K562 (cell line): ENCODE measurements at regions not wholly inside any gene's neighbourhood (a gene's known extent, or its start where the extent isn't known, plus 50 kb on each side); places are given as distances from the start of the nearest gene placed in this dataset.

Experiments
- ATAC-seq: fragments of 200-7000 bp; cut with Tn5 transposase; 3 replicates; pipeline ENCODE4 v1.9.1; 2020; ENCODE audit warnings: moderate library complexity
- BruUV-seq: library from RNA; stranded (reverse); fragments of 400-500 nt; replicated peaks from 2 replicates; lab custom pipeline; 2021; lab: Mats Ljungman, UMichigan
- CTCF ChIA-PET: fragments of 300-600 bp; formaldehyde crosslinking; extraction: SDS; loops from one replicate; lab custom pipeline; 2021; ENCODE audit warnings: low intra/inter-chr PET ratio; lab: Yijun Ruan, JAX
- POLR2A ChIA-PET: fragments of 300-600, 350-650 bp; sonication (Branson Sonifier 250); formaldehyde crosslinking; extraction: SDS; loops from one replicate; lab custom pipeline; 2021; ENCODE audit warnings: antibody characterized with exemption, inconsistent platforms; lab: Yijun Ruan, JAX
- DNase-seq, 4 experiments: peaks; one replicate each; pipeline versions ENCODE4 v3.0.0 to v3.0.0-alpha.2; 2011 to 2018; ENCODE audit warnings: low spot score in 3 of 4, mixed read lengths in 3 of 4; ENCODE audit errors: extremely low read depth in 1 of 4
- FAIRE-seq: peaks from 2 replicates; lab custom pipeline; 2011; peaks lifted over from hg19 to GRCh38; lab: Jason Lieb, UNC
- H2AFZ ChIP-seq: 2 replicates; pipeline ENCODE4 v1.6.0; 2011; ENCODE audit warnings: low read depth, low read length, control low read depth, inconsistent platforms
- H3K27ac ChIP-seq: fragments of 200-600 bp; 3 replicates; pipeline ENCODE4 v1.8.0; 2011; ENCODE audit warnings: low read depth, mild to moderate bottlenecking, control low read depth, inconsistent platforms, low read length, moderate library complexity, mixed read lengths; ENCODE audit errors: extremely low read depth
- H3K27me3 ChIP-seq, 2 experiments: fragments of 300-600 bp in 1 of 2; 2 replicates in 1 of 2; 3 replicates in 1 of 2; pipeline versions ENCODE4 v1.6.0 to v1.8.0; 2011; ENCODE audit warnings: inconsistent platforms in 2 of 2, low read length in 2 of 2, mild to moderate bottlenecking in 1 of 2, mixed read lengths in 1 of 2, moderate library complexity in 1 of 2; ENCODE audit not compliant: control insufficient read depth in 2 of 2, insufficient read depth in 2 of 2
- H3K36me3 ChIP-seq: fragments of 300-600 bp; 3 replicates; pipeline ENCODE4 v1.8.0; 2011; ENCODE audit warnings: mild to moderate bottlenecking, low read length, inconsistent platforms; ENCODE audit not compliant: control insufficient read depth, insufficient read depth
- H3K4me1 ChIP-seq, 2 experiments: fragments of 200-600 bp in 1 of 2; replicated peaks in 1 of 2; 2 replicates in 1 of 2; 3 replicates in 1 of 2; pipeline versions ENCODE4 v1.5.1 to v1.8.0; 2011; ENCODE audit warnings: inconsistent platforms in 2 of 2, low read length in 2 of 2, mild to moderate bottlenecking in 1 of 2, mixed read lengths in 1 of 2, moderate library complexity in 1 of 2; ENCODE audit not compliant: control insufficient read depth in 2 of 2, insufficient read depth in 2 of 2
- H3K4me2 ChIP-seq: 2 replicates; pipeline ENCODE4 v1.6.1; 2011; ENCODE audit warnings: low read length, control low read depth, inconsistent platforms, mixed read lengths; ENCODE audit not compliant: insufficient read depth
- H3K4me3 ChIP-seq: fragments of 200-600 bp; sonication (generic), shearing (Covaris generic); 2 replicates; pipeline ENCODE4 v1.5.1; 2016; ENCODE audit warnings: control low read depth, inconsistent platforms
- H3K79me2 ChIP-seq: fragments of 200-600 bp; 3 replicates; pipeline ENCODE4 v1.8.0; 2011; ENCODE audit warnings: low read length, inconsistent platforms; ENCODE audit not compliant: control insufficient read depth, insufficient read depth
- H3K9ac ChIP-seq, 2 experiments: 2 replicates each; pipeline versions ENCODE4 v1.6.0 to v1.6.1; 2011; ENCODE audit warnings: low read depth in 2 of 2, low read length in 2 of 2, control low read depth in 1 of 2, inconsistent platforms in 1 of 2, mild to moderate bottlenecking in 1 of 2, mixed read lengths in 1 of 2; ENCODE audit not compliant: insufficient read depth in 1 of 2
- H3K9me1 ChIP-seq: one replicate; pipeline ENCODE4 v1.6.0; 2011; ENCODE audit warnings: inconsistent platforms, mild to moderate bottlenecking, low read length, moderate library complexity; ENCODE audit not compliant: control insufficient read depth, insufficient read depth
- H3K9me3 ChIP-seq: replicated peaks from 2 replicates; pipeline ENCODE4 v1.5.1; 2011; ENCODE audit warnings: low read depth, low read length, inconsistent platforms; ENCODE audit not compliant: control insufficient read depth, insufficient read depth
- H4K20me1 ChIP-seq: replicated peaks from 2 replicates; pipeline ENCODE4 v1.6.1; 2011; ENCODE audit warnings: low read length, inconsistent platforms, mixed read lengths; ENCODE audit not compliant: control insufficient read depth, insufficient read depth
- FOXP1 ChIP-seq: sonication (generic); formaldehyde crosslinking; IDR thresholded peaks from 2 replicates; pipeline ENCODE4 v1.8.0; 2022; ENCODE audit warnings: mild to moderate bottlenecking, missing genetic modification reagents
- GATAD2B ChIP-seq: fragments of 450-650 bp; IDR thresholded peaks from 2 replicates; pipeline ENCODE4 v1.6.1; 2017; ENCODE audit warnings: mild to moderate bottlenecking, borderline replicate concordance
- KLF10 ChIP-seq: fragments of 250-450 bp; sonication (Bioruptor Pico); IDR thresholded peaks from 2 replicates; pipeline ENCODE4 v1.6.1; 2021; ENCODE audit warnings: matching md5 sums
- MTA1 ChIP-seq: fragments of 450-650 bp; IDR thresholded peaks from 2 replicates; pipeline ENCODE4 v1.6.1; 2017; ENCODE audit warnings: borderline replicate concordance
- NFYB ChIP-seq: IDR thresholded peaks from 2 replicates; pipeline ENCODE4 v1.6.1; 2011; ENCODE audit warnings: mild to moderate bottlenecking, moderate library complexity; ENCODE audit not compliant: insufficient read length; ENCODE audit errors: extremely low read depth
- RBFOX2 ChIP-seq: fragments of 200-400 bp; formaldehyde crosslinking; IDR thresholded peaks from 2 replicates; pipeline ENCODE4 v1.6.1; 2017; ENCODE audit warnings: low read depth, mild to moderate bottlenecking, low read length, moderate library complexity
- SNIP1 ChIP-seq: fragments of 450-650 bp; IDR thresholded peaks from 2 replicates; pipeline ENCODE4 v1.7.1; 2017; ENCODE audit warnings: low read depth, mild to moderate bottlenecking
- ZNF561 ChIP-seq: fragments of 450-650 bp; formaldehyde crosslinking; conservative IDR thresholded peaks from 2 replicates; pipeline ENCODE4 v1.4.0; 2020; ENCODE audit warnings: mild to moderate bottlenecking, moderate library complexity
- ZNF707 ChIP-seq: fragments of 250-450 bp; sonication (Bioruptor Pico); conservative IDR thresholded peaks from 2 replicates; pipeline ENCODE4 v1.8.0; 2022; ENCODE audit warnings: inconsistent platforms, mild to moderate bottlenecking, moderate library complexity
- WGBS: fragments of 100-300 bp; shearing (Covaris generic); methylation state at CpG from one replicate; pipeline ENCODE4 v1.1.6; 2016; ENCODE audit warnings: low coverage, mixed read lengths; ENCODE audit not compliant: insufficient coverage; ENCODE audit errors: missing lambda C conversion rate; 5-methylcytosine and 5-hydroxymethylcytosine counted together
- in situ Hi-C: fragments of 300-500 bp; cut with MboI; formaldehyde crosslinking; loops from 4 replicates; pipeline ENCODE4 v1.15.0; 2018; ENCODE audit warnings: inconsistent platforms, mixed read lengths
- intact Hi-C: fragments of 100-400 bp; cut with micrococcal nuclease; formaldehyde crosslinking; loops from 2 replicates; pipeline ENCODE4 v1.14.2; 2022

DNA sequence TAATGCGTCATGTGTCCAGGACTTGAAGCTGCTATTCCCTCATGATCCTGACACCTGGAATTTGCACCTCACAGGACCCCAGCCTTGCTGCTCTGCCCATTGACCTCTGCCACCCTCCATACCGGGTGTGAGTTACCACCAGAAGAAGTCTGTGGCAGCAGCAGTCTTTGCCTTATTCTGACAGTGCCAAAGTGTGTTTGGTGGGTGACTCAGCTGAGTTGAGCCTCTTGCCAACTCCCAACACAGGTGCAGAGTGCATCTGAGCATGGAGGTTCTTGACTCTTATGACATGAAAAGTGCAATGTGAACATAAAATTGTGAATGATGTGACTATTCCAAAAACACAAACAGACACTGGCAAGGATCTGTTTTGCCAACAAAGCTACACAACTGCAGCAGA lies 1166.5 kb upstream of the CDH18 start:
- no peaks in the 10 kb centered on the region for H3K9me1 ChIP-seq
- H3K9ac ChIP-seq, result no peak overlapping the region
- no peaks in the 10 kb centered on the region for H3K27me3 ChIP-seq
- no peaks in the 10 kb centered on the region for H3K79me2 ChIP-seq
- no peak for DNase-seq
- POLR2A ChIA-PET, result no interaction called here
- WGBS, result 0% methylated on average over 2 of the region's 2 CpGs
- no TSS peak for BruUV-seq
- no peak overlapping the region for H2AFZ ChIP-seq
- no peaks in the 10 kb centered on the region for H3K36me3 ChIP-seq
- TF ChIP-seq KLF10 (no peak), ZNF561 (CRISPR knock-in tag) (no peak), NFYB (no peak), MTA1 (no peak), GATAD2B (no peak), RBFOX2 (no peak)
- TF ChIP-seq, all 486 proteins: peak for 0
- in situ Hi-C loops (no loop called here), intact Hi-C loops (no loop called here)
- ATAC-seq (no peak), FAIRE-seq (no peak)
- Histone ChIP-seq H3K4me2 (no peak overlapping the region), H3K27ac (no peak overlapping the region), H3K9me3 (no peaks in the 10 kb centered on the region), H3K4me3 (no peak overlapping the region), H3K4me1 (no peaks in the 10 kb centered on the region), H4K20me1 (no peaks in the 10 kb centered on the region)
- CTCF ChIA-PET, result no interaction called here

GRCh38 chr5:21152611-21153010 lies 1164.6 kb upstream of the CDH18 start:
- Histone ChIP-seq H2AFZ (no peak overlapping the region), H3K9me3 (no peaks in the 10 kb centered on the region), H3K4me3 (no peak overlapping the region), H3K27ac (no peak overlapping the region), H3K79me2 (no peaks in the 10 kb centered on the region), H3K9me1 (no peaks in the 10 kb centered on the region), H3K9ac (no peak overlapping the region), H4K20me1 (no peaks in the 10 kb centered on the region), H3K4me2 (no peak overlapping the region), H3K27me3 (no peaks in the 10 kb centered on the region), H3K4me1 (no peaks in the 10 kb centered on the region), H3K36me3 (no peaks in the 10 kb centered on the region)
- ChIA-PET POLR2A (interaction anchor here (0.5 kb wide), 1 partner anchor 93 kb away, joined by 3 read pairs; no protein-coding TSS in a partner anchor), CTCF (no interaction called here)
- no TSS peak for BruUV-seq
- TF ChIP-seq FOXP1 (no peak), SNIP1 (no peak), ZNF707 (no peak)
- no peak for FAIRE-seq
- intact Hi-C loops (no loop called here), in situ Hi-C loops (no loop called here)
- no peak for DNase-seq
- no peak for ATAC-seq
